ENCODE measurements at regions not wholly inside any gene's neighbourhood (a gene's known extent, or its start where the extent isn't known, plus 50 kb on each side); places are given as distances from the start of the nearest gene placed in this dataset.

DNA sequence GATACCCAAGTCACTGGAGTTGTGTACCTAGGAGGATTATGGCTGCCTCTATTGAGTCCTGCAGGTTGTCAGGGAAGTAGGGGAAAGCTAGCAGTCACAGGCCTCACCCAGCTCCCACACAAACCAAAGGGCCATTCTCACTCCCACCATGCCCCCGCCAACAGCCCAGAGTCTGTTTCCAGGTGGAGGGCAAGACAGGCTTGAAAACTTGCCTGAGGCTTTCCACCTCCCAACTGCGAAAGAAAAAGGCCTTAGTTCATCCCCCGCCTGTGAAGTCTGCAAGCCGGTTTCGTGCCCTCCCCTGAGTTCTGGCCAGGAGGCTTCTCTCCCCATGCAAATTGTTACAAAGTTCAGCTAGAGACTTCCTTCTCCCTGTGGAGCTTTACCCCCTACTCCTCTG lies 270.3 kb downstream of the TXNL1 start:
- no peak for DNase-seq
- intact Hi-C loops (cut with DNase I, micrococcal nuclease) = no loop called here
- no peak for ATAC-seq
- TF ChIP-seq, protein P1, sequence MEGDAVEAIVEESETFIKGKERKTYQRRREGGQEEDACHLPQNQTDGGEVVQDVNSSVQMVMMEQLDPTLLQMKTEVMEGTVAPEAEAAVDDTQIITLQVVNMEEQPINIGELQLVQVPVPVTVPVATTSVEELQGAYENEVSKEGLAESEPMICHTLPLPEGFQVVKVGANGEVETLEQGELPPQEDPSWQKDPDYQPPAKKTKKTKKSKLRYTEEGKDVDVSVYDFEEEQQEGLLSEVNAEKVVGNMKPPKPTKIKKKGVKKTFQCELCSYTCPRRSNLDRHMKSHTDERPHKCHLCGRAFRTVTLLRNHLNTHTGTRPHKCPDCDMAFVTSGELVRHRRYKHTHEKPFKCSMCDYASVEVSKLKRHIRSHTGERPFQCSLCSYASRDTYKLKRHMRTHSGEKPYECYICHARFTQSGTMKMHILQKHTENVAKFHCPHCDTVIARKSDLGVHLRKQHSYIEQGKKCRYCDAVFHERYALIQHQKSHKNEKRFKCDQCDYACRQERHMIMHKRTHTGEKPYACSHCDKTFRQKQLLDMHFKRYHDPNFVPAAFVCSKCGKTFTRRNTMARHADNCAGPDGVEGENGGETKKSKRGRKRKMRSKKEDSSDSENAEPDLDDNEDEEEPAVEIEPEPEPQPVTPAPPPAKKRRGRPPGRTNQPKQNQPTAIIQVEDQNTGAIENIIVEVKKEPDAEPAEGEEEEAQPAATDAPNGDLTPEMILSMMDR (IDR thresholded peaks at IDR 0.05) = no peak
- Histone ChIP-seq H3K4me1 (ENCODE audit: low read depth) (no peaks in the 10 kb centered on the region), H3K9me3 (no peaks in the 10 kb centered on the region), H3K4me3 (no peak overlapping the region), H3K36me3 (ENCODE audit: low read depth) (no peaks in the 10 kb centered on the region)

DNA sequence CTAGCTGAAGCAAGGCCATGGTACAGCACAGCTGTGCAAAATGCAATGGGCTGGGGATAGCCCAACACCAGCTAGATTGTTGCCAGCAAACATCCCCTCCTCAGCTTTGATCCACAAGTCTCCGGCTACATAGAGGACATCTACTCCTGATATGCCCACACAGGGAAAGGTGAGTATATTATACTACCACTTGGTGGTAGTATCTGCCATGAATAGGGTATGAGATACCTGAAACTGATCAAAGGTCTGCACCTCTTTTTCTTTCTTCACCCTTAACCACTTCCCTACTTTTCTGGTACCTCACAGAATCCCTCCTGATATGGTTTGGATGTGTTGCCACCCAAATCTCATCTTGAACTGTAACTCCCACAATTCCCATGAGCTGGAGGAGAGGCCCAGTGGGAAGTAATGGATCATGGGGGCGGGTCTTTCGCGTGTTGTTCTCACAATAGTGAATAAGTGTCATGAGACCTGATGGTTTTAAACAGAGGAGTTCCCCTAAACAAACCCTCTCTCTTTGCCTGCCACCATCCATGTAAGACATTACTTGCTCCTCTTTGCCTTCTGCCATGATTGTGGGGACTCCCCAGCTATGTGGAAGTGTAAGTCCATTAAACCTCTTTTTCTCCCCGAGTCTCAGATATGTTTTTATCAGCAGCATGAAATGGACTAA lies 279.6 kb downstream of the TXNL1 start:
- DNase-seq = no peak
- ATAC-seq = no peak
- H3K9me3 ChIP-seq = peaks cover 16% of the 10 kb centered on the region

DNA sequence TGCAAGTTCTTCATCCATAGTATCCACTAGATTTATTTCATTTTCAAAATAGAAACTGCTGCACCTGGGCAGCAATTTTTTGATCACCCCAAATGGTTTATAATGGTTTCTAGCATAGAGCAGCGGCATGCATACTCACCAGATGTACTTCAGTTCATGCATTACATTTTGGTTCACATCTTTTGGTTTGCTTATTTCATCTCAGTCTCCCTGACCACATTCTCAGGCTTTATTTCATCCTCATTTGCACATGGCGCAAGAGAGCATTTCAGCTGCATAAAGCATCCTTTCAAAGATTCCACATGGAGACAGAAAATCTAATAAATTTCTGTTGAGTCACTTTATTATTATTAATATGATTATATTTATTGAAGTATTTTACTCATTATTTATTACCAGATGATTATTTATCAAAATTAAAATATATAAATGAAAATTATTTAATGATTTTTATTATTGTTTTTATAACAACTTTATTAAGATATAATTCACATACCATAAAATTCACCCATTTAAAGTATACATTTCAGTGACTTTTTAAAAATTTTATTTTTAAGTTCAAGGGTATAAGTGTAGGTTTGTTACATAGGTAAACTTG lies 284.6 kb downstream of the TXNL1 start:
- intact Hi-C loops (cut with DNase I, micrococcal nuclease) = no loop called here
- no peak for DNase-seq
- no peaks in the 10 kb centered on the region for H3K9me3 ChIP-seq
- H3K4me3 ChIP-seq = no peak overlapping the region
- no peaks in the 10 kb centered on the region for H3K4me1 ChIP-seq (ENCODE audit: low read depth)
- TF ChIP-seq, protein P1 (IDR thresholded peaks at IDR 0.05) = no peak
- H3K36me3 ChIP-seq (ENCODE audit: low read depth) = no peaks in the 10 kb centered on the region
- ATAC-seq = no peak

More for the DNA sequence above, 279.6 kb downstream of the TXNL1 start:
- Histone ChIP-seq H3K4me1 (ENCODE audit: low read depth) (no peaks in the 10 kb centered on the region), H3K4me3 (no peak overlapping the region), H3K36me3 (ENCODE audit: low read depth) (no peaks in the 10 kb centered on the region)
- TF ChIP-seq, protein P1 (IDR thresholded peaks at IDR 0.05) = no peak
- intact Hi-C loops (cut with DNase I, micrococcal nuclease) = no loop called here

DNA sequence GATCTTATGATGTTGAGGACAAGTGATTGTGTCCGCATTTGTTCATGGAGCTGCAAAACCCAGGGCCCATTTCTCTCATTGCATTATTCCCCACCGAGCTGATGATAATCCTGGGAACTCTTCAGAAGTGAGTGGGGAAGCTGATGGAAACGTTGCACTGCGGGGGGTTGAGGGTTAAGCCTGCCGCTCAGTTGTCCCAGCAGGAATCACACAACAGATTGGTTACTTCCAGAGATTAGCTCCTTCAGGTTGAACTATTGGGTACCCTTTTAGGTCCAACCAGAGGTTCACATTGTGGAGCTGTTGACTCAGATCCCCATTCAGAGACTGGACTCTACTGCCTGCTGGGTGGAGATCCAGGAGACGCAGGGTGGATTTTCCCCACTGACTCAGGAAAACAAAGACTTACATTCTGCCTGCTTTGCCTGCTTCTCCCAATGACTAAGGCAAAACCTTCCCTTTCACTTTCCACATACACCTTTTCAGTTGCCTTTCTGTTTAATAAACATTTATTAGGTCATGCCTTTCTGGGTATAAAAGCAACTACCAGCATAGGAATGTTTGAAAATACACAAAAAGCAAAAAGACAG lies 286.4 kb downstream of the TXNL1 start:
- H3K4me3 ChIP-seq = no peak overlapping the region
- H3K4me1 ChIP-seq (ENCODE audit: low read depth) = no peaks in the 10 kb centered on the region
- H3K36me3 ChIP-seq (ENCODE audit: low read depth) = no peaks in the 10 kb centered on the region
- ATAC-seq = no peak
- no peaks in the 10 kb centered on the region for H3K9me3 ChIP-seq
- TF ChIP-seq, protein P1 (IDR thresholded peaks at IDR 0.05) = no peak
- DNase-seq = no peak
- intact Hi-C loops (cut with DNase I, micrococcal nuclease) = no loop called here

DNA sequence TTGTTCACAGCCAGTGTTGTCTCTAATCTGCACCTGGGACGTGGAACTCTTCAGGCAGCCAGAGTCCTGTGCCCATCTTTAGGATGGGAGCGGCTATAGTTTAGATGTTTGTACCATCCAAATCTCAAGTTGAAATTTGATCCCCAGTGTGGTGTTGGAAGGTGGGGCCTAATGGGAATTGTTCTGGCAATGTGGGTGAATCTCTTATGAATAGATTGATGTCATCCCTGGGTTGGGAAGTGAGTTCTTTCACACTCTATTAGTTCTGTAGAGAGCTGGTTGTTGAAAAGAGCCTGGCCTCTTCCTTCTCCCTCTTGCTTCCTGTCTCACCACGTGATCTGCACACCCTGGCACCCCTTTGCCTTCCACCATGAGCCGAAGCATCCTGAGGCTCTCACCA lies 300.9 kb downstream of the TXNL1 start:
- no peak for ATAC-seq
- intact Hi-C loops (cut with DNase I, micrococcal nuclease) = no loop called here
- DNase-seq = no peak
- H3K4me3 ChIP-seq = no peak overlapping the region
- TF ChIP-seq, protein P1 (IDR thresholded peaks at IDR 0.05) = no peak
- no peaks in the 10 kb centered on the region for H3K9me3 ChIP-seq
- no peaks in the 10 kb centered on the region for H3K36me3 ChIP-seq (ENCODE audit: low read depth)
- no peaks in the 10 kb centered on the region for H3K4me1 ChIP-seq (ENCODE audit: low read depth)

Measured in mucosa of descending colon (tissue), 3 donors.